NK-92 treated with Interleukin-12 subunit alpha and Interleukin-12 subunit beta, amount 100 ng/mL, for 24 hours (cell line): ENCODE measurements at regions not wholly inside any gene's neighbourhood (a gene's known extent, or its start where the extent isn't known, plus 50 kb on each side); places are given as distances from the start of the nearest gene placed in this dataset.
A peak's percentile ranks its signal among the peaks of the same experiment; 100 is the strongest.

ENCODE experiments used
- DNase-seq: peaks from one replicate; lab custom pipeline; 2025; lab: John Stamatoyannopoulos, UW

GRCh38 chr7:106606120-106606519 is 54.8 kb downstream of the CCDC71L start:
- DNase-seq: no peak

GRCh38 chr7:106604971-106605370 is 56.0 kb downstream of the CCDC71L start:
- no peak for DNase-seq

- DNase-seq: peak; percentile 25
Measured at GRCh38 chr7:106604303-106604924, 56.5 kb downstream of the CCDC71L start.

- no peak for DNase-seq
Measured at GRCh38 chr7:106603346-106603745, 57.6 kb downstream of the CCDC71L start.

GRCh38 chr7:106602062-106602461 is 58.9 kb downstream of the CCDC71L start:
- DNase-seq: no peak

- DNase-seq: no peak
Measured at GRCh38 chr7:106600569-106601373, 60.2 kb downstream of the CCDC71L start.

- no peak for DNase-seq
Measured at GRCh38 chr7:106599343-106599698, 61.6 kb downstream of the CCDC71L start.

GRCh38 chr7:106598663-106599342 is 62.2 kb downstream of the CCDC71L start:
- DNase-seq: peak; percentile 48

- DNase-seq: no peak
Measured at GRCh38 chr7:106597751-106598546, 63.0 kb downstream of the CCDC71L start.

GRCh38 chr7:106597014-106597413 is 63.9 kb downstream of the CCDC71L start:
- no peak for DNase-seq

- DNase-seq: no peak
Measured at GRCh38 chr7:106595922-106596321, 65.0 kb downstream of the CCDC71L start.

- DNase-seq: no peak
Measured at GRCh38 chr7:106593028-106593417, 67.9 kb downstream of the CCDC71L start.

GRCh38 chr7:106592282-106593027 is 68.5 kb downstream of the CCDC71L start:
- no peak for DNase-seq

GRCh38 chr7:106591146-106591545 is 69.8 kb downstream of the CCDC71L start:
- no peak for DNase-seq

GRCh38 chr7:106590209-106590816 is 70.6 kb downstream of the CCDC71L start:
- DNase-seq: no peak

GRCh38 chr7:106589198-106589879 is 71.6 kb downstream of the CCDC71L start:
- no peak for DNase-seq

- DNase-seq: no peak
Measured at GRCh38 chr7:106588422-106589197, 72.3 kb downstream of the CCDC71L start.

GRCh38 chr7:106584914-106585759 is 75.8 kb downstream of the CCDC71L start:
- no peak for DNase-seq
